LNCAP (cell line): ENCODE measurements at regions not wholly inside any gene's neighbourhood (a gene's known extent, or its start where the extent isn't known, plus 50 kb on each side); places are given as distances from the start of the nearest gene placed in this dataset.
A peak's percentile ranks its signal among the peaks of the same experiment; 100 is the strongest.

Source experiments
- TF ChIP-seq, protein P1 (sequence below): fragments of 450-650 bp; IDR thresholded peaks from 2 replicates; pipeline ENCODE4 v1.5.1; 2017; ENCODE audit warnings: mild to moderate bottlenecking

GRCh38 chrX:125436855-125437254, 117.2 kb downstream of the TEX13C start:
- TF ChIP-seq, protein P1, sequence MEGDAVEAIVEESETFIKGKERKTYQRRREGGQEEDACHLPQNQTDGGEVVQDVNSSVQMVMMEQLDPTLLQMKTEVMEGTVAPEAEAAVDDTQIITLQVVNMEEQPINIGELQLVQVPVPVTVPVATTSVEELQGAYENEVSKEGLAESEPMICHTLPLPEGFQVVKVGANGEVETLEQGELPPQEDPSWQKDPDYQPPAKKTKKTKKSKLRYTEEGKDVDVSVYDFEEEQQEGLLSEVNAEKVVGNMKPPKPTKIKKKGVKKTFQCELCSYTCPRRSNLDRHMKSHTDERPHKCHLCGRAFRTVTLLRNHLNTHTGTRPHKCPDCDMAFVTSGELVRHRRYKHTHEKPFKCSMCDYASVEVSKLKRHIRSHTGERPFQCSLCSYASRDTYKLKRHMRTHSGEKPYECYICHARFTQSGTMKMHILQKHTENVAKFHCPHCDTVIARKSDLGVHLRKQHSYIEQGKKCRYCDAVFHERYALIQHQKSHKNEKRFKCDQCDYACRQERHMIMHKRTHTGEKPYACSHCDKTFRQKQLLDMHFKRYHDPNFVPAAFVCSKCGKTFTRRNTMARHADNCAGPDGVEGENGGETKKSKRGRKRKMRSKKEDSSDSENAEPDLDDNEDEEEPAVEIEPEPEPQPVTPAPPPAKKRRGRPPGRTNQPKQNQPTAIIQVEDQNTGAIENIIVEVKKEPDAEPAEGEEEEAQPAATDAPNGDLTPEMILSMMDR, result peak; percentile 51

- TF ChIP-seq, protein P1, result no peak
Measured at GRCh38 chrX:125439194-125439849, 119.7 kb downstream of the TEX13C start.

DNA sequence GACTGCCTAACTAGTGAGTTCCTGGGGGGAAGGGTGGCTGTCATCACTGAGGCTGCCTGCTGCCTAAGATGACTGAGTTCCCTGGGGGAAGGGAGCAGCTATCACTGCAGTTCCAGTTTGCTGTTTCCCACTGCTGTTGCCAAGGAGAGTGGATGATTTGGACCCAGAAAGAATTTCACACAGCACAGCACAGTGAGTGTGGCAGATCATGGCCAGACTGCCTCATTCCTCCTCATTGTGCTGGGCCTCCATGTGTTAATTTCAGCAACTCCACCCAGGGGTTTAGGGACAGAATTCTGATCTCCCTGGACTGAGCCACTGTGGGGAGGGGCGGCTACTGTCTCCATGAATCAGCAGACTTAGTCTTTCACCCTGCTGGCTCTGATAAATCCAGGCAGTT, 125.0 kb downstream of the TEX13C start:
- TF ChIP-seq, protein P1, result no peak

DNA sequence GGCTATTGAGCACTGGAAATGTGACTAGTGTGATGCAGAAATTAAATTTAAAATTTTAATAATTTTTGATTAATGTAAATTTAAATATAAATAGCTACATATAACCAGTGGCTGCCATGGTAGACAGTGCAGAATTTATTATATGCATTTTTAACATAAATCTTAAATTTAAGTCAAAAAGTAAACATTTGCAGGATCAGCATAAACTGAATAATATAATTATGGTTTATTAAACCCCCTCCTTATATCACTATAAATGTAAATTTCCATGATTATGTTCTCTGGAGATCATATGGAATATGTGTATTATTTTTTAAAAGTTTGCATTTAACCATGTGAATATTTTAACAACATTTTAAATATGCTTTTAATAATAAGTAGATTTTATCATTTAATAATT, 155.8 kb downstream of the TEX13C start:
- TF ChIP-seq, protein P1, result no peak

GRCh38 chrX:125492439-125492838, 172.8 kb downstream of the TEX13C start:
- TF ChIP-seq, protein P1, result no peak

- TF ChIP-seq, protein P1, result no peak
Measured at GRCh38 chrX:125497667-125498066, 178.0 kb downstream of the TEX13C start.

DNA sequence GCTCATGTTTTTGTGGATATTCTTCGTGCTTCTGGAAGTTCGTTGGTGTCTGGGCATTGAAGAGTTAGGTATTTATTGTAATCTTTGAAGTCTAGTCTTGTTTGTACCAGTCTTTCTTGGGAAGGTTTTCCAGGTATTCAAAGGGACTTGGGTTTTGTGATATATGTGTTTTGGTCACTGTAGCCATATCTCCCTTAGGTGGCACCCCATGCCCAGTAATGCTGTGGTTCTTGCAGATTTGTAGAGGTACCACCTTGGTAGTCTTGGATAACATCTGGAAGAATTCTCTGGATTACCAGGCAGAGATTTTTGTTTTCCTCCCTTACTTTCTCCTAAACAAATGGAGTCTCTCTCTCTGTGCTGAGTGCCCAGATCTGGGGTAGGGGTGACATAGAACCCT, 184.1 kb downstream of the TEX13C start:
- TF ChIP-seq, protein P1, result no peak

GRCh38 chrX:125505207-125505606, 185.5 kb downstream of the TEX13C start:
- TF ChIP-seq, protein P1, result no peak
